ENCODE measurements at regions not wholly inside any gene's neighbourhood (a gene's known extent, or its start where the extent isn't known, plus 50 kb on each side); places are given as distances from the start of the nearest gene placed in this dataset.

- no peaks in the 10 kb centered on the region for H3K27me3 ChIP-seq
- no peak overlapping the region for H3K27ac ChIP-seq
- H3K36me3 ChIP-seq = no peaks in the 10 kb centered on the region
- 59% methylated on average over 4 of the region's 4 CpGs for WGBS (ENCODE audit: insufficient coverage, low coverage, low lambda C conversion rate, missing lambda C conversion rate)
- H3K4me3 ChIP-seq = no peak overlapping the region
- TF ChIP-seq CTCF (IDR thresholded peaks at IDR 0.05) = no peak
- no peak for TF ChIP-seq POLR2A (IDR thresholded peaks at IDR 0.05)
- H3K4me1 ChIP-seq = no peaks in the 10 kb centered on the region
- DNase-seq (no peak), ATAC-seq (no peak)
- intact Hi-C loops (cut with DNase I) = no loop called here
- H3K9me3 ChIP-seq = no peaks in the 10 kb centered on the region
These were observed 279.6 kb upstream of the TMEM161B start for GRCh38 chr5:88548136-88548805.

- ATAC-seq (no peak), DNase-seq (no peak)
- Histone ChIP-seq H3K27ac (no peak overlapping the region), H3K27me3 (no peaks in the 10 kb centered on the region), H3K4me3 (no peak overlapping the region), H3K4me1 (no peaks in the 10 kb centered on the region), H3K36me3 (no peaks in the 10 kb centered on the region), H3K9me3 (no peaks in the 10 kb centered on the region)
- TF ChIP-seq POLR2A (IDR thresholded peaks at IDR 0.05) (no peak), CTCF (IDR thresholded peaks at IDR 0.05) (no peak)
- intact Hi-C loops (cut with DNase I) = no loop called here
These were observed 276.7 kb upstream of the TMEM161B start for GRCh38 chr5:88545338-88545737.

- no peak for DNase-seq
- TF ChIP-seq POLR2A (IDR thresholded peaks at IDR 0.05) (no peak), CTCF (IDR thresholded peaks at IDR 0.05) (no peak)
- Histone ChIP-seq H3K27ac (no peak overlapping the region), H3K4me1 (no peaks in the 10 kb centered on the region), H3K9me3 (no peaks in the 10 kb centered on the region), H3K36me3 (no peaks in the 10 kb centered on the region), H3K4me3 (no peak overlapping the region), H3K27me3 (no peaks in the 10 kb centered on the region)
- no peak for ATAC-seq
- WGBS (ENCODE audit: insufficient coverage, low coverage, low lambda C conversion rate, missing lambda C conversion rate) = 53% methylated on average over 3 of the region's 3 CpGs
- intact Hi-C loops (cut with DNase I) = no loop called here
These were observed 276.0 kb upstream of the TMEM161B start for GRCh38 chr5:88544671-88545070.

GRCh38 chr5:88544136-88544645 is 275.5 kb upstream of the TMEM161B start:
- H3K27me3 ChIP-seq = no peaks in the 10 kb centered on the region
- H3K4me1 ChIP-seq = no peaks in the 10 kb centered on the region
- WGBS (ENCODE audit: insufficient coverage, low coverage, low lambda C conversion rate, missing lambda C conversion rate) = 58% methylated on average over 6 of the region's 6 CpGs
- intact Hi-C loops (cut with DNase I) = no loop called here
- H3K4me3 ChIP-seq = no peak overlapping the region
- H3K36me3 ChIP-seq = no peaks in the 10 kb centered on the region
- H3K27ac ChIP-seq = no peak overlapping the region
- no peak for ATAC-seq
- no peak for DNase-seq
- H3K9me3 ChIP-seq = no peaks in the 10 kb centered on the region
- TF ChIP-seq POLR2A (IDR thresholded peaks at IDR 0.05) (no peak), CTCF (IDR thresholded peaks at IDR 0.05) (no peak)

- H3K27ac ChIP-seq = no peak overlapping the region
- intact Hi-C loops (cut with DNase I) = no loop called here
- no peaks in the 10 kb centered on the region for H3K27me3 ChIP-seq
- DNase-seq (no peak), ATAC-seq (no peak)
- no peaks in the 10 kb centered on the region for H3K9me3 ChIP-seq
- H3K36me3 ChIP-seq = no peaks in the 10 kb centered on the region
- no peak overlapping the region for H3K4me3 ChIP-seq
- TF ChIP-seq POLR2A (IDR thresholded peaks at IDR 0.05) (no peak), CTCF (IDR thresholded peaks at IDR 0.05) (no peak)
- H3K4me1 ChIP-seq = no peaks in the 10 kb centered on the region
These were observed 274.1 kb upstream of the TMEM161B start for GRCh38 chr5:88542786-88543185.
